Endothelial cell of umbilical vein (primary cell): ENCODE measurements at regions not wholly inside any gene's neighbourhood (a gene's known extent, or its start where the extent isn't known, plus 50 kb on each side); places are given as distances from the start of the nearest gene placed in this dataset.

Experiments
- BruUV-seq: library from RNA; stranded (reverse); fragments of 400-500 nt; replicated peaks from 2 replicates; lab custom pipeline; 2021; lab: Mats Ljungman, UMichigan
- CTCF ChIA-PET: fragments of 300-600, 350-600 bp; sonication (Branson Sonifier 250); formaldehyde crosslinking; loops from one replicate; lab custom pipeline; 2021; ENCODE audit warnings: antibody characterized with exemption, inconsistent platforms; lab: Charles Lee
- POLR2A ChIA-PET: fragments of 300-600, 350-600 bp; sonication (Branson Sonifier 250); formaldehyde crosslinking; loops from one replicate; lab custom pipeline; 2021; ENCODE audit warnings: antibody characterized with exemption, inconsistent platforms; lab: Charles Lee
- DNase-seq: peaks from one replicate; pipeline ENCODE4 v3.0.0-alpha.2; 2011; ENCODE audit warnings: low read depth, low spot score
- FAIRE-seq: peaks from 2 replicates; lab custom pipeline; 2011; peaks lifted over from hg19 to GRCh38; lab: Jason Lieb, UNC
- H2AFZ ChIP-seq: 2 replicates; pipeline ENCODE4 v1.6.0; 2012; ENCODE audit warnings: low read depth, low read length, control low read depth, inconsistent platforms
- H3K27ac ChIP-seq: 2 replicates; pipeline ENCODE4 v1.5.1; 2011; ENCODE audit warnings: low read depth, mild to moderate bottlenecking, control low read depth, low read length, moderate library complexity; ENCODE audit not compliant: insufficient read depth
- H3K27me3 ChIP-seq, 2 experiments: 2 replicates each; pipeline versions ENCODE4 v1.6.0 to v1.6.1; 2011; ENCODE audit warnings: low read length in 2 of 2, mixed read lengths in 1 of 2; ENCODE audit not compliant: control insufficient read depth in 2 of 2, insufficient read depth in 2 of 2
- H3K36me3 ChIP-seq, 2 experiments: 2 replicates in 1 of 2; 3 replicates in 1 of 2; pipeline ENCODE4 v1.5.1; 2011; ENCODE audit warnings: low read length in 2 of 2, mild to moderate bottlenecking in 1 of 2, moderate library complexity in 1 of 2; ENCODE audit not compliant: control insufficient read depth in 2 of 2, insufficient read depth in 2 of 2; ENCODE audit errors: extremely low read depth in 1 of 2
- H3K4me1 ChIP-seq: 3 replicates; pipeline ENCODE4 v1.5.1; 2011; ENCODE audit warnings: mild to moderate bottlenecking, low read length; ENCODE audit not compliant: control insufficient read depth, insufficient read depth; ENCODE audit errors: extremely low read depth
- H3K4me2 ChIP-seq: 2 replicates; pipeline ENCODE4 v1.6.1; 2011; ENCODE audit warnings: low read length, control low read depth, mixed read lengths; ENCODE audit not compliant: insufficient read depth
- H3K4me3 ChIP-seq, 3 experiments: fragments of 200-600 bp in 1 of 3; sonication (generic), shearing (Covaris generic) in 1 of 3; replicated peaks in 1 of 3; 2 replicates each; pipeline ENCODE4 v1.5.1; 2011 to 2016; ENCODE audit warnings: control low read depth in 3 of 3, low read length in 3 of 3, mild to moderate bottlenecking in 2 of 3, inconsistent platforms in 1 of 3, low read depth in 1 of 3, moderate library complexity in 1 of 3; ENCODE audit not compliant: insufficient read depth in 1 of 3
- H3K79me2 ChIP-seq: 2 replicates; pipeline ENCODE4 v1.6.0; 2012; ENCODE audit warnings: low read length, inconsistent platforms; ENCODE audit not compliant: control insufficient read depth, insufficient read depth
- H3K9ac ChIP-seq: replicated peaks from 2 replicates; pipeline ENCODE3; 2011; ENCODE audit warnings: low read length, control low read depth; ENCODE audit not compliant: insufficient read depth; ENCODE audit errors: extremely low read depth
- H3K9me1 ChIP-seq: replicated peaks from 3 replicates; pipeline ENCODE4 v1.6.0; 2011; ENCODE audit warnings: mild to moderate bottlenecking, low read length; ENCODE audit not compliant: control insufficient read depth, insufficient read depth; ENCODE audit errors: extremely low read depth
- H3K9me3 ChIP-seq: replicated peaks from 2 replicates; pipeline ENCODE4 v1.5.1; 2012; ENCODE audit warnings: low read length, inconsistent platforms; ENCODE audit not compliant: control insufficient read depth, insufficient read depth
- H4K20me1 ChIP-seq: replicated peaks from 2 replicates; pipeline ENCODE3; 2011; ENCODE audit warnings: mild to moderate bottlenecking, low read length; ENCODE audit not compliant: control insufficient read depth, insufficient read depth; ENCODE audit errors: extremely low read depth
- EZH2 ChIP-seq: IDR thresholded peaks from 2 replicates; pipeline ENCODE4 v1.6.1; 2012; ENCODE audit warnings: borderline replicate concordance, low read depth, mild to moderate bottlenecking, moderate library complexity, low read length, inconsistent platforms; ENCODE audit not compliant: severe bottlenecking
- FOS ChIP-seq: IDR thresholded peaks from 2 replicates; pipeline ENCODE4 v1.6.1; 2011; ENCODE audit warnings: mild to moderate bottlenecking, low read length, moderate library complexity, borderline replicate concordance; ENCODE audit not compliant: insufficient read depth
- GATA2 ChIP-seq: IDR thresholded peaks from 2 replicates; pipeline ENCODE4 v1.7.0; 2011; ENCODE audit warnings: low read depth, mild to moderate bottlenecking, moderate library complexity, mixed read lengths, low read length; ENCODE audit not compliant: insufficient read length, insufficient read depth
- MYC ChIP-seq: IDR thresholded peaks from one replicate; pipeline ENCODE4 v1.6.1; 2011; ENCODE audit warnings: mild to moderate bottlenecking, low read depth, low read length
- POLR2A ChIP-seq: IDR thresholded peaks from 2 replicates; pipeline ENCODE4 v1.6.1; 2012; ENCODE audit warnings: low read depth, mild to moderate bottlenecking, control low read depth, low read length
- POLR2AphosphoS5 ChIP-seq: IDR thresholded peaks from 2 replicates; pipeline ENCODE4 v1.6.1; 2012; ENCODE audit warnings: low read depth, mild to moderate bottlenecking, control low read depth, low read length, moderate library complexity; ENCODE audit not compliant: insufficient read depth
- dilution Hi-C: fragments of 300-500 bp; cut with MboI; formaldehyde crosslinking; loops from one replicate; pipeline ENCODE4 v1.15.0; 2019; ENCODE audit warnings: low sequenced_read_pairs; ENCODE audit not compliant: extremely low pct_ligation_motif_present
- intact Hi-C: fragments of 100-400 bp; cut with micrococcal nuclease; formaldehyde crosslinking; loops from one replicate; pipeline ENCODE4 v1.10.0; 2022
- TF ChIP-seq, protein P1 (sequence below), 2 donors: IDR thresholded peaks; 1 replicate in 1 of 2; 2 replicates in 1 of 2; pipeline ENCODE4 v1.5.1; 2011; ENCODE audit warnings: low read length in 2 of 2, mild to moderate bottlenecking in 2 of 2, moderate library complexity in 2 of 2, control low read depth in 1 of 2, inconsistent platforms in 1 of 2, low read depth in 1 of 2; ENCODE audit not compliant: insufficient read depth in 1 of 2; ENCODE audit errors: extremely low read depth in 1 of 2
- TF ChIP-seq, protein P2 (sequence below): IDR thresholded peaks from 2 replicates; pipeline ENCODE4 v1.6.1; 2011; ENCODE audit not compliant: insufficient read depth, insufficient read length

DNA sequence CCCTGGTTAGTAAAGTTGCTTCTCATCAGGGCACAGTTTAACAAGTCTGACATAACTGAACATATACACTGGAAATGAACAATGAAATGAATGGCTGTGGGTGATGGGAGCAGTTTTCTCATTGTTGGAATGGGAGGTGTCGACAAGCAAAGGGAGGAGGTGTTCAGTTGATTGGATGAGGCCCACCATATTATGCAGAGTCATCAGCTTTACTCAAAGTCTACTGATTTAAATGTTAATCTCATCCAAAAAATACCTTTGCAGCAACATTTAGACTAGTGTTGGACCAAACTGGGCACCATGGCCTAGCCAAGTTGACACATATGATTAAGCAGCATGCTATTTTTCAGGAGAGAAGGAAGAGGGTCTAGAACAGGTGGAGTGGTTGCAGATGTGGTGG is 201.7 kb downstream of the RAMP3 start:
- DNase-seq, result no peak
- no peak for TF ChIP-seq GATA2
- no peak for TF ChIP-seq EZH2
- TF ChIP-seq FOS, result no peak
- TF ChIP-seq MYC, result no peak
- no peak for TF ChIP-seq POLR2A
- TF ChIP-seq, protein P1, sequence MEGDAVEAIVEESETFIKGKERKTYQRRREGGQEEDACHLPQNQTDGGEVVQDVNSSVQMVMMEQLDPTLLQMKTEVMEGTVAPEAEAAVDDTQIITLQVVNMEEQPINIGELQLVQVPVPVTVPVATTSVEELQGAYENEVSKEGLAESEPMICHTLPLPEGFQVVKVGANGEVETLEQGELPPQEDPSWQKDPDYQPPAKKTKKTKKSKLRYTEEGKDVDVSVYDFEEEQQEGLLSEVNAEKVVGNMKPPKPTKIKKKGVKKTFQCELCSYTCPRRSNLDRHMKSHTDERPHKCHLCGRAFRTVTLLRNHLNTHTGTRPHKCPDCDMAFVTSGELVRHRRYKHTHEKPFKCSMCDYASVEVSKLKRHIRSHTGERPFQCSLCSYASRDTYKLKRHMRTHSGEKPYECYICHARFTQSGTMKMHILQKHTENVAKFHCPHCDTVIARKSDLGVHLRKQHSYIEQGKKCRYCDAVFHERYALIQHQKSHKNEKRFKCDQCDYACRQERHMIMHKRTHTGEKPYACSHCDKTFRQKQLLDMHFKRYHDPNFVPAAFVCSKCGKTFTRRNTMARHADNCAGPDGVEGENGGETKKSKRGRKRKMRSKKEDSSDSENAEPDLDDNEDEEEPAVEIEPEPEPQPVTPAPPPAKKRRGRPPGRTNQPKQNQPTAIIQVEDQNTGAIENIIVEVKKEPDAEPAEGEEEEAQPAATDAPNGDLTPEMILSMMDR (IDR thresholded peaks at IDR 0.05; ENCODE audit: extremely low read depth in 1 of 2, insufficient read depth in 1 of 2, low read depth in 1 of 2, low read length in 2 of 2), result no peak
- TF ChIP-seq, protein P2, sequence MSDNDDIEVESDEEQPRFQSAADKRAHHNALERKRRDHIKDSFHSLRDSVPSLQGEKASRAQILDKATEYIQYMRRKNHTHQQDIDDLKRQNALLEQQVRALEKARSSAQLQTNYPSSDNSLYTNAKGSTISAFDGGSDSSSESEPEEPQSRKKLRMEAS, result no peak
- TF ChIP-seq POLR2AphosphoS5, result no peak
- Histone ChIP-seq H3K9me1 (no peaks in the 10 kb centered on the region), H3K27ac (no peak overlapping the region), H3K9me3 (no peaks in the 10 kb centered on the region), H4K20me1 (no peaks in the 10 kb centered on the region), H3K4me3 (no peak overlapping the region), H3K9ac (no peak overlapping the region), H3K79me2 (no peaks in the 10 kb centered on the region), H2AFZ (no peak overlapping the region), H3K4me2 (no peak overlapping the region), H3K36me3 (no peaks in the 10 kb centered on the region), H3K27me3 (no peaks in the 10 kb centered on the region), H3K4me1 (no peaks in the 10 kb centered on the region)
- POLR2A ChIA-PET, result no interaction called here
- no peak for FAIRE-seq
- CTCF ChIA-PET, result no interaction called here
- BruUV-seq, result no TSS peak
- dilution Hi-C loops, result no loop called here
- intact Hi-C loops, result no loop called here
